ENCODE measurements at regions not wholly inside any gene's neighbourhood (a gene's known extent, or its start where the extent isn't known, plus 50 kb on each side); places are given as distances from the start of the nearest gene placed in this dataset.
"Not testable (repeated sequence)": the region's sequence is repeated elsewhere in the genome, so short reads cannot be mapped to it uniquely, and the experiment has no call there.

- DNase-seq = not testable (repeated sequence)
Observed at GRCh38 chr4:183044924-183045640, 54.0 kb upstream of the WWC2 start.

- no peak for DNase-seq
Observed at GRCh38 chr4:183038436-183038835, 60.6 kb upstream of the WWC2 start.

- no peak for DNase-seq
Observed at GRCh38 chr4:183035726-183036415, 63.2 kb upstream of the WWC2 start.

- no peak for DNase-seq
Observed at GRCh38 chr4:183035256-183035655, 63.8 kb upstream of the WWC2 start.

GRCh38 chr4:183030823-183031222 lies 68.2 kb upstream of the WWC2 start:
- DNase-seq = no peak

GRCh38 chr4:183030309-183030708 lies 68.7 kb upstream of the WWC2 start:
- DNase-seq = no peak

GRCh38 chr4:183029365-183029764 lies 69.7 kb upstream of the WWC2 start:
- no peak for DNase-seq

GRCh38 chr4:183026701-183027100 lies 72.4 kb upstream of the WWC2 start:
- no peak for DNase-seq

GRCh38 chr4:183022617-183023016 lies 76.4 kb upstream of the WWC2 start:
- DNase-seq = no peak

GRCh38 chr4:183017962-183018361 lies 81.1 kb upstream of the WWC2 start:
- DNase-seq = no peak

- DNase-seq = no peak
Observed at GRCh38 chr4:183014361-183015084, 84.5 kb upstream of the WWC2 start.

- no peak for DNase-seq
Observed at GRCh38 chr4:183013730-183014002, 85.4 kb upstream of the WWC2 start.

- no peak for DNase-seq
Observed at GRCh38 chr4:183012879-183013729, 86.0 kb upstream of the WWC2 start.

- peak; percentile 11 for DNase-seq
Observed at GRCh38 chr4:183011213-183011907, 87.7 kb upstream of the WWC2 start.

- DNase-seq = no peak
Observed at GRCh38 chr4:183008492-183008891, 90.6 kb upstream of the WWC2 start.

GRCh38 chr4:183004370-183004769 lies 87.2 kb upstream of the DCTD start:
- not testable (repeated sequence) for DNase-seq

- no peak for DNase-seq
Observed at GRCh38 chr4:182994171-182994570, 77.0 kb upstream of the DCTD start.

GRCh38 chr4:182978152-182978827 lies 61.1 kb upstream of the DCTD start:
- DNase-seq = peak; percentile 89

GRCh38 chr4:182975806-182976205 lies 58.6 kb upstream of the DCTD start:
- DNase-seq = peak; percentile 88

GRCh38 chr4:182973941-182974340 lies 56.8 kb upstream of the DCTD start:
- no peak for DNase-seq

- peak; percentile 45 for DNase-seq
Observed at GRCh38 chr4:182973511-182973911, 56.3 kb upstream of the DCTD start.

GRCh38 chr4:182971702-182972101 lies 54.5 kb upstream of the DCTD start:
- DNase-seq = no peak

All from fibroblast of skin of right biceps (primary cell).